SK-N-SH treated with all-trans-retinoic acid at 6 μM for 48 hours (cell line): ENCODE measurements at regions not wholly inside any gene's neighbourhood (a gene's known extent, or its start where the extent isn't known, plus 50 kb on each side); places are given as distances from the start of the nearest gene placed in this dataset.

ENCODE experiments used
- ATAC-seq: fragments of 200-7000 bp; cut with Tn5 transposase; 3 replicates; pipeline ENCODE4 v1.9.1; 2020; ENCODE audit warnings: mild to moderate bottlenecking, moderate library complexity
- ARNTL ChIP-seq: fragments of 450-650 bp; formaldehyde crosslinking; IDR thresholded peaks from 2 replicates; pipeline ENCODE4 v1.5.0; 2020; ENCODE audit warnings: low read depth, mild to moderate bottlenecking, moderate library complexity, borderline replicate concordance
- CSDC2 ChIP-seq: fragments of 250-450 bp; sonication (Bioruptor Pico); IDR thresholded peaks from 2 replicates; pipeline ENCODE4 v1.5.0; 2020; ENCODE audit warnings: mild to moderate bottlenecking, moderate library complexity
- ESRRG ChIP-seq: fragments of 250-450 bp; sonication (Bioruptor Pico); IDR thresholded peaks from 2 replicates; pipeline ENCODE4 v1.6.1; 2021; ENCODE audit warnings: mild to moderate bottlenecking
- GLIS3 ChIP-seq: fragments of 250-450 bp; sonication (Bioruptor Pico); IDR thresholded peaks from 2 replicates; pipeline ENCODE4 v1.5.0; 2020; ENCODE audit warnings: mild to moderate bottlenecking, moderate library complexity
- ISL1 ChIP-seq: fragments of 250-450 bp; sonication (Bioruptor Pico); IDR thresholded peaks from 2 replicates; pipeline ENCODE4 v2.1.2; 2022; ENCODE audit warnings: mild to moderate bottlenecking, moderate library complexity
- OSR1 ChIP-seq: fragments of 250-450 bp; sonication (Bioruptor Pico); IDR thresholded peaks from 2 replicates; pipeline ENCODE4 v1.8.0; 2022; ENCODE audit warnings: moderate library complexity, mild to moderate bottlenecking, inconsistent platforms
- PPARA ChIP-seq: fragments of 250-450 bp; sonication (Bioruptor Pico); IDR thresholded peaks from 2 replicates; pipeline ENCODE4 v1.5.0; 2020; ENCODE audit warnings: mild to moderate bottlenecking, borderline replicate concordance
- RARB ChIP-seq: fragments of 250-450 bp; sonication (Bioruptor Pico); IDR thresholded peaks from 2 replicates; pipeline ENCODE4 v1.8.0; 2021; ENCODE audit warnings: mild to moderate bottlenecking, moderate library complexity
- SNAI2 ChIP-seq: fragments of 250-450 bp; sonication (Bioruptor Pico); IDR thresholded peaks from 2 replicates; pipeline ENCODE4 v1.5.0; 2020; ENCODE audit warnings: mild to moderate bottlenecking, moderate library complexity
- TCF4 ChIP-seq: fragments of 250-450 bp; sonication (Bioruptor Pico); IDR thresholded peaks from 2 replicates; pipeline ENCODE4 v1.8.0; 2021; ENCODE audit warnings: mild to moderate bottlenecking, moderate library complexity, borderline replicate concordance
- TOX ChIP-seq: fragments of 250-450 bp; sonication (Bioruptor Pico); IDR thresholded peaks from 2 replicates; pipeline ENCODE4 v1.8.0; 2021; ENCODE audit warnings: mild to moderate bottlenecking, moderate library complexity, borderline replicate concordance
- ZC3H10 ChIP-seq: fragments of 250-450 bp; sonication (Bioruptor Pico); IDR thresholded peaks from 2 replicates; pipeline ENCODE4 v1.5.1; 2021; ENCODE audit warnings: mild to moderate bottlenecking, moderate library complexity
- ZFP3 ChIP-seq: fragments of 250-450 bp; sonication (Bioruptor Pico); IDR thresholded peaks from 2 replicates; pipeline ENCODE4 v1.5.0; 2020; ENCODE audit warnings: mild to moderate bottlenecking, moderate library complexity
- ZFP30 ChIP-seq: fragments of 450-650 bp; formaldehyde crosslinking; IDR thresholded peaks from 2 replicates; pipeline ENCODE4 v1.5.0; 2022; ENCODE audit warnings: mild to moderate bottlenecking, moderate library complexity
- ZNF565 ChIP-seq: fragments of 450-650 bp; formaldehyde crosslinking; conservative IDR thresholded peaks from 2 replicates; pipeline ENCODE4 v1.5.0; 2020; ENCODE audit warnings: low read depth, mild to moderate bottlenecking, moderate library complexity
- ZNF70 ChIP-seq: fragments of 450-650 bp; formaldehyde crosslinking; IDR thresholded peaks from 2 replicates; pipeline ENCODE4 v1.5.0; 2020; ENCODE audit warnings: mild to moderate bottlenecking, moderate library complexity
- ZNF8 ChIP-seq: fragments of 450-650 bp; formaldehyde crosslinking; IDR thresholded peaks from 2 replicates; pipeline ENCODE4 v1.5.0; 2020; ENCODE audit warnings: mild to moderate bottlenecking, moderate library complexity
- TF ChIP-seq, protein P1 (sequence below): fragments of 250-450 bp; sonication (Bioruptor Pico); IDR thresholded peaks from 2 replicates; pipeline ENCODE4 v1.8.0; 2020; ENCODE audit warnings: mild to moderate bottlenecking, moderate library complexity, borderline replicate concordance
- TF ChIP-seq, protein P2 (sequence below): fragments of 250-450 bp; sonication (Bioruptor Pico); IDR thresholded peaks from 2 replicates; pipeline ENCODE4 v1.5.1; 2021; ENCODE audit warnings: mild to moderate bottlenecking, moderate library complexity
- TF ChIP-seq, protein P3 (sequence below): fragments of 250-450 bp; sonication (Bioruptor Pico); IDR thresholded peaks from 2 replicates; pipeline ENCODE4 v1.5.1; 2020; ENCODE audit warnings: low read depth, mild to moderate bottlenecking, moderate library complexity
- TF ChIP-seq, protein P4 (sequence below): fragments of 250-450 bp; sonication (Bioruptor Pico); IDR thresholded peaks from 2 replicates; pipeline ENCODE4 v1.5.0; 2020; ENCODE audit warnings: mild to moderate bottlenecking, moderate library complexity
- TF ChIP-seq, protein P5 (sequence below): fragments of 250-450 bp; sonication (Bioruptor Pico); IDR thresholded peaks from 2 replicates; pipeline ENCODE4 v1.8.0; 2021; ENCODE audit warnings: low read depth, mild to moderate bottlenecking, moderate library complexity, borderline replicate concordance

DNA sequence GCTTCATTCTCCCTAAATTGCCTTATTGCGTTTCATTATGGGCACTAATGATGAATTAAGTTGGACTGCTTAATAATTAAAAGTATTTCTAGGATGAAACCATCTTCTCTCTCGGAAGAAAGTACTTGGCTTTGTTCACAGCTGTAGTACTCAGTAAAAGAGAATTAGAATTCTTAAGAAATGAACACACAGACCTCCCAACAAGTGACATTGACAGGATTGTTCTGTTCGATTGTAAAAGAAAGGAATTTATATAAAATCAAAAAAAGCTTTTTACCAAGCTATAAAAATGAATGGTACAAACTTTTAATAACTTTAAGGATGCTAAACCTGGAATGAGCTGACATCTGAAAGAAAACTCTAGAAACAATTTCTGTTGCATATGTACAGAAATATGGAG lies 416.4 kb upstream of the THRB start:
- no peak for ATAC-seq
- TF ChIP-seq, protein P1, sequence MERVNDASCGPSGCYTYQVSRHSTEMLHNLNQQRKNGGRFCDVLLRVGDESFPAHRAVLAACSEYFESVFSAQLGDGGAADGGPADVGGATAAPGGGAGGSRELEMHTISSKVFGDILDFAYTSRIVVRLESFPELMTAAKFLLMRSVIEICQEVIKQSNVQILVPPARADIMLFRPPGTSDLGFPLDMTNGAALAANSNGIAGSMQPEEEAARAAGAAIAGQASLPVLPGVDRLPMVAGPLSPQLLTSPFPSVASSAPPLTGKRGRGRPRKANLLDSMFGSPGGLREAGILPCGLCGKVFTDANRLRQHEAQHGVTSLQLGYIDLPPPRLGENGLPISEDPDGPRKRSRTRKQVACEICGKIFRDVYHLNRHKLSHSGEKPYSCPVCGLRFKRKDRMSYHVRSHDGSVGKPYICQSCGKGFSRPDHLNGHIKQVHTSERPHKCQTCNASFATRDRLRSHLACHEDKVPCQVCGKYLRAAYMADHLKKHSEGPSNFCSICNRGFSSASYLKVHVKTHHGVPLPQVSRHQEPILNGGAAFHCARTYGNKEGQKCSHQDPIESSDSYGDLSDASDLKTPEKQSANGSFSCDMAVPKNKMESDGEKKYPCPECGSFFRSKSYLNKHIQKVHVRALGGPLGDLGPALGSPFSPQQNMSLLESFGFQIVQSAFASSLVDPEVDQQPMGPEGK = no peak
- TF ChIP-seq, protein P2, sequence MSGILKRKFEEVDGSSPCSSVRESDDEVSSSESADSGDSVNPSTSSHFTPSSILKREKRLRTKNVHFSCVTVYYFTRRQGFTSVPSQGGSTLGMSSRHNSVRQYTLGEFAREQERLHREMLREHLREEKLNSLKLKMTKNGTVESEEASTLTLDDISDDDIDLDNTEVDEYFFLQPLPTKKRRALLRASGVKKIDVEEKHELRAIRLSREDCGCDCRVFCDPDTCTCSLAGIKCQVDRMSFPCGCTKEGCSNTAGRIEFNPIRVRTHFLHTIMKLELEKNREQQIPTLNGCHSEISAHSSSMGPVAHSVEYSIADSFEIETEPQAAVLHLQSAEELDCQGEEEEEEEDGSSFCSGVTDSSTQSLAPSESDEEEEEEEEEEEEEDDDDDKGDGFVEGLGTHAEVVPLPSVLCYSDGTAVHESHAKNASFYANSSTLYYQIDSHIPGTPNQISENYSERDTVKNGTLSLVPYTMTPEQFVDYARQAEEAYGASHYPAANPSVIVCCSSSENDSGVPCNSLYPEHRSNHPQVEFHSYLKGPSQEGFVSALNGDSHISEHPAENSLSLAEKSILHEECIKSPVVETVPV (CRISPR knock-in tag) = no peak
- TF ChIP-seq, protein P3, sequence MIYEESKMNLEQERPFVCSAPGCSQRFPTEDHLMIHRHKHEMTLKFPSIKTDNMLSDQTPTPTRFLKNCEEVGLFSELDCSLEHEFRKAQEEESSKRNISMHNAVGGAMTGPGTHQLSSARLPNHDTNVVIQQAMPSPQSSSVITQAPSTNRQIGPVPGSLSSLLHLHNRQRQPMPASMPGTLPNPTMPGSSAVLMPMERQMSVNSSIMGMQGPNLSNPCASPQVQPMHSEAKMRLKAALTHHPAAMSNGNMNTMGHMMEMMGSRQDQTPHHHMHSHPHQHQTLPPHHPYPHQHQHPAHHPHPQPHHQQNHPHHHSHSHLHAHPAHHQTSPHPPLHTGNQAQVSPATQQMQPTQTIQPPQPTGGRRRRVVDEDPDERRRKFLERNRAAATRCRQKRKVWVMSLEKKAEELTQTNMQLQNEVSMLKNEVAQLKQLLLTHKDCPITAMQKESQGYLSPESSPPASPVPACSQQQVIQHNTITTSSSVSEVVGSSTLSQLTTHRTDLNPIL = no peak
- TF ChIP-seq OSR1 (no peak), RARB (CRISPR knock-in tag) (no peak), GLIS3 (no peak), ZFP3 (CRISPR knock-in tag) (no peak), PPARA (no peak), TOX (no peak), TCF4 (CRISPR knock-in tag) (no peak), ZNF565 (CRISPR knock-in tag) (no peak), ARNTL (no peak), ZNF70 (no peak)
- TF ChIP-seq, protein P4, sequence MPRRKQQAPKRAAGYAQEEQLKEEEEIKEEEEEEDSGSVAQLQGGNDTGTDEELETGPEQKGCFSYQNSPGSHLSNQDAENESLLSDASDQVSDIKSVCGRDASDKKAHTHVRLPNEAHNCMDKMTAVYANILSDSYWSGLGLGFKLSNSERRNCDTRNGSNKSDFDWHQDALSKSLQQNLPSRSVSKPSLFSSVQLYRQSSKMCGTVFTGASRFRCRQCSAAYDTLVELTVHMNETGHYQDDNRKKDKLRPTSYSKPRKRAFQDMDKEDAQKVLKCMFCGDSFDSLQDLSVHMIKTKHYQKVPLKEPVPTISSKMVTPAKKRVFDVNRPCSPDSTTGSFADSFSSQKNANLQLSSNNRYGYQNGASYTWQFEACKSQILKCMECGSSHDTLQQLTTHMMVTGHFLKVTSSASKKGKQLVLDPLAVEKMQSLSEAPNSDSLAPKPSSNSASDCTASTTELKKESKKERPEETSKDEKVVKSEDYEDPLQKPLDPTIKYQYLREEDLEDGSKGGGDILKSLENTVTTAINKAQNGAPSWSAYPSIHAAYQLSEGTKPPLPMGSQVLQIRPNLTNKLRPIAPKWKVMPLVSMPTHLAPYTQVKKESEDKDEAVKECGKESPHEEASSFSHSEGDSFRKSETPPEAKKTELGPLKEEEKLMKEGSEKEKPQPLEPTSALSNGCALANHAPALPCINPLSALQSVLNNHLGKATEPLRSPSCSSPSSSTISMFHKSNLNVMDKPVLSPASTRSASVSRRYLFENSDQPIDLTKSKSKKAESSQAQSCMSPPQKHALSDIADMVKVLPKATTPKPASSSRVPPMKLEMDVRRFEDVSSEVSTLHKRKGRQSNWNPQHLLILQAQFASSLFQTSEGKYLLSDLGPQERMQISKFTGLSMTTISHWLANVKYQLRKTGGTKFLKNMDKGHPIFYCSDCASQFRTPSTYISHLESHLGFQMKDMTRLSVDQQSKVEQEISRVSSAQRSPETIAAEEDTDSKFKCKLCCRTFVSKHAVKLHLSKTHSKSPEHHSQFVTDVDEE (CRISPR knock-in tag) = no peak
- TF ChIP-seq, protein P5, sequence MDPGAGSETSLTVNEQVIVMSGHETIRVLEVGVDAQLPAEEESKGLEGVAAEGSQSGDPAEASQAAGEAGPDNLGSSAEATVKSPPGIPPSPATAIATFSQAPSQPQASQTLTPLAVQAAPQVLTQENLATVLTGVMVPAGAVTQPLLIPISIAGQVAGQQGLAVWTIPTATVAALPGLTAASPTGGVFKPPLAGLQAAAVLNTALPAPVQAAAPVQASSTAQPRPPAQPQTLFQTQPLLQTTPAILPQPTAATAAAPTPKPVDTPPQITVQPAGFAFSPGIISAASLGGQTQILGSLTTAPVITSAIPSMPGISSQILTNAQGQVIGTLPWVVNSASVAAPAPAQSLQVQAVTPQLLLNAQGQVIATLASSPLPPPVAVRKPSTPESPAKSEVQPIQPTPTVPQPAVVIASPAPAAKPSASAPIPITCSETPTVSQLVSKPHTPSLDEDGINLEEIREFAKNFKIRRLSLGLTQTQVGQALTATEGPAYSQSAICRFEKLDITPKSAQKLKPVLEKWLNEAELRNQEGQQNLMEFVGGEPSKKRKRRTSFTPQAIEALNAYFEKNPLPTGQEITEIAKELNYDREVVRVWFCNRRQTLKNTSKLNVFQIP (CRISPR knock-in tag) = no peak

DNA sequence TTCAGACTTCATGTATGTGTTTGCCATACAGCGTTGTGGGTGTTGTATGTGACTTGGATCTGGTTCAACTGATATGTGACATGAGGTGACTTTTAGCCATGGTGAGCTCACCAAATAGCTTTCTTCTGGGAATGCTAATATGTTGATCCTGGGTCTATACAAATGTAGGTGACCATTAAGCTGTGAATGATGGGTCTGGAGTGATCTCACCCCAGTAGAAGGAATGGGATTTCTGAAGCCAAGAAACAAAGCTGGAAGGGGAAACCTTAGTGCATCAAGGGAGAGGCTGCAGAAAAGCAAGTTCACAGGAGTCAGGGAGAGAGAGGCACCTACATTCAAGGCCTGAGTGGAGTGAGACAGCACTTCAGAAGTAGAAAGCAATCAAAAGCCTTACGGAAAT lies 421.0 kb upstream of the THRB start:
- no peak for ATAC-seq
- TF ChIP-seq GLIS3 (no peak), TCF4 (CRISPR knock-in tag) (no peak), TOX (no peak), SNAI2 (CRISPR knock-in tag) (no peak), ZC3H10 (no peak), ISL1 (CRISPR knock-in tag) (no peak), ZFP30 (CRISPR knock-in tag) (no peak), ARNTL (no peak), RARB (CRISPR knock-in tag) (no peak), ESRRG (no peak), CSDC2 (CRISPR knock-in tag) (no peak), ZNF8 (no peak), OSR1 (no peak), ZFP3 (CRISPR knock-in tag) (no peak)
- TF ChIP-seq, protein P1 = no peak
- TF ChIP-seq, protein P2 (CRISPR knock-in tag) = no peak
- TF ChIP-seq, protein P4 (CRISPR knock-in tag) = no peak
- TF ChIP-seq, protein P3 = no peak
- TF ChIP-seq, all 23 proteins: peak for 0
